HCT116 (cell line): ENCODE measurements at regions not wholly inside any gene's neighbourhood (a gene's known extent, or its start where the extent isn't known, plus 50 kb on each side); places are given as distances from the start of the nearest gene placed in this dataset.
A peak's percentile ranks its signal among the peaks of the same experiment; 100 is the strongest.

ENCODE experiments used
- ATAC-seq: fragments of 200-7000 bp; cut with Tn5 transposase; 2 replicates; pipeline ENCODE4 v1.9.1; 2020; ENCODE audit warnings: mild to moderate bottlenecking, moderate library complexity
- BruUV-seq: library from RNA; stranded (reverse); fragments of 400-500 nt; replicated peaks from 2 replicates; lab custom pipeline; 2021; lab: Mats Ljungman, UMichigan
- CTCF ChIA-PET: fragments of 300-600 bp; sonication (Branson Sonifier 250); formaldehyde crosslinking; loops from one replicate; lab custom pipeline; 2021; ENCODE audit warnings: antibody characterized with exemption; lab: Charles Lee
- POLR2A ChIA-PET: fragments of 300-600, 350-600 bp; sonication (Branson Sonifier 250); formaldehyde crosslinking; loops from one replicate; lab custom pipeline; 2021; ENCODE audit warnings: antibody characterized with exemption; lab: Charles Lee
- RAD21 ChIA-PET, 2 experiments: fragments of 300-600 bp; sonication (Branson Sonifier 250); formaldehyde crosslinking; loops; one replicate each; lab custom pipeline; 2023; ENCODE audit warnings: low total read pairs in 2 of 2; ENCODE audit not compliant: uncharacterized antibody in 2 of 2, unreplicated experiment in 2 of 2, low non-redundant PET in 1 of 2; lab: Charles Lee
- DNase-seq: peaks from one replicate; pipeline ENCODE4 v3.0.0-alpha.2; 2010; ENCODE audit warnings: low read depth, low spot score
- H2AFZ ChIP-seq: fragments of 200-600 bp; shearing (Covaris generic), sonication (generic); 2 replicates; pipeline ENCODE4 v1.6.1; 2017; ENCODE audit warnings: low read depth, mixed run types, mixed read lengths, antibody characterized with exemption, low read length; ENCODE audit not compliant: poor library complexity, severe bottlenecking
- H3K27ac ChIP-seq: 2 replicates; pipeline ENCODE4 v1.5.1; 2012; ENCODE audit warnings: low read depth, low read length
- H3K27me3 ChIP-seq: fragments of 200-600 bp; sonication (generic); 2 replicates; pipeline ENCODE4 v1.6.1; 2016; ENCODE audit warnings: mixed run types, low read length, mixed read lengths; ENCODE audit not compliant: insufficient read depth
- H3K36me3 ChIP-seq, 2 experiments: fragments of 200-500 bp in 1 of 2; fragments of 200-600 bp in 1 of 2; sonication (Bioruptor generic) in 1 of 2; sonication (generic) in 1 of 2; 2 replicates each; pipeline versions ENCODE4 v1.5.1 to v1.6.1; 2014 to 2016; ENCODE audit warnings: low read length in 2 of 2, inconsistent platforms in 1 of 2, mixed read lengths in 1 of 2, mixed run types in 1 of 2; ENCODE audit not compliant: insufficient read depth in 2 of 2, control insufficient read depth in 1 of 2
- H3K4me1 ChIP-seq, 2 experiments: fragments of 200-600 bp in 1 of 2; sonication (generic) in 1 of 2; 2 replicates each; pipeline versions ENCODE4 v1.5.1 to v1.6.1; 2012 to 2017; ENCODE audit warnings: low read length in 2 of 2, inconsistent platforms in 1 of 2, mild to moderate bottlenecking in 1 of 2, mixed read lengths in 1 of 2, mixed run types in 1 of 2, moderate library complexity in 1 of 2; ENCODE audit not compliant: insufficient read depth in 2 of 2, control insufficient read depth in 1 of 2
- H3K4me2 ChIP-seq: fragments of 200-600 bp; sonication (generic); 2 replicates; pipeline ENCODE4 v1.6.1; 2017; ENCODE audit warnings: mixed run types, low read length, mixed read lengths
- H3K4me3 ChIP-seq, 2 experiments: fragments of 200-600 bp in 1 of 2; sonication (generic) in 1 of 2; replicated peaks in 1 of 2; 2 replicates each; pipeline ENCODE4 v1.5.1; 2011 to 2016; ENCODE audit warnings: low read length in 2 of 2, control low read depth in 1 of 2, low read depth in 1 of 2, mild to moderate bottlenecking in 1 of 2, mixed read lengths in 1 of 2, mixed run types in 1 of 2
- H3K79me2 ChIP-seq: fragments of 200-600 bp; sonication (generic); 2 replicates; pipeline ENCODE4 v1.6.1; 2017; ENCODE audit warnings: mild to moderate bottlenecking, mixed run types, low read length, moderate library complexity, mixed read lengths; ENCODE audit not compliant: insufficient read depth
- H3K9ac ChIP-seq: fragments of 200-600 bp; sonication (generic); 2 replicates; pipeline ENCODE4 v1.6.1; 2016; ENCODE audit warnings: low read length, mixed read lengths
- H3K9me2 ChIP-seq: fragments of 200-600 bp; sonication (generic), shearing (Covaris generic); 2 replicates; pipeline ENCODE4 v1.6.1; 2017; ENCODE audit warnings: mixed run types, mild to moderate bottlenecking, moderate library complexity; ENCODE audit not compliant: insufficient read depth
- H3K9me3 ChIP-seq, 2 experiments: fragments of 200-500 bp in 1 of 2; fragments of 200-600 bp in 1 of 2; sonication (Bioruptor generic) in 1 of 2; sonication (generic) in 1 of 2; 2 replicates each; pipeline ENCODE4 v1.6.1; 2014 to 2017; ENCODE audit warnings: low read length in 2 of 2, mixed read lengths in 2 of 2, inconsistent platforms in 1 of 2, low read depth in 1 of 2, mild to moderate bottlenecking in 1 of 2, mixed run types in 1 of 2, moderate library complexity in 1 of 2; ENCODE audit not compliant: control insufficient read depth in 1 of 2, insufficient read depth in 1 of 2
- H4K20me1 ChIP-seq: fragments of 200-600 bp; sonication (generic), shearing (Covaris generic); 2 replicates; pipeline ENCODE4 v1.6.1; 2017; ENCODE audit warnings: mixed run types, mild to moderate bottlenecking, moderate library complexity; ENCODE audit not compliant: insufficient read depth
- ATF3 ChIP-seq: IDR thresholded peaks from 2 replicates; pipeline ENCODE4 v1.6.1; 2012
- CBX3 ChIP-seq: IDR thresholded peaks from 2 replicates; pipeline ENCODE4 v1.6.1; 2012; ENCODE audit warnings: low read depth
- CEBPB ChIP-seq: IDR thresholded peaks from 2 replicates; pipeline ENCODE4 v1.6.1; 2012; ENCODE audit warnings: low read depth
- CTCF ChIP-seq, 3 experiments: fragments of 200-600 bp in 1 of 3; sonication (generic) in 1 of 3; IDR thresholded peaks in 2 of 3; conservative IDR thresholded peaks in 1 of 3; 2 replicates each; pipeline ENCODE4 v1.5.1; 2012 to 2017; ENCODE audit warnings: low read depth in 2 of 3, low read length in 2 of 3, antibody characterized with exemption in 1 of 3, borderline replicate concordance in 1 of 3, control low read depth in 1 of 3, mild to moderate bottlenecking in 1 of 3, mixed read lengths in 1 of 3, mixed run types in 1 of 3, moderate library complexity in 1 of 3; ENCODE audit not compliant: insufficient read depth in 1 of 3
- EGR1 ChIP-seq: IDR thresholded peaks from 2 replicates; pipeline ENCODE4 v1.6.1; 2012; ENCODE audit warnings: low read depth
- ELF1 ChIP-seq: IDR thresholded peaks from 2 replicates; pipeline ENCODE4 v1.6.1; 2012; ENCODE audit warnings: low read depth, borderline replicate concordance
- EZH2phosphoT487 ChIP-seq: fragments of 200-600 bp; IDR thresholded peaks from 2 replicates; pipeline ENCODE4 v1.6.1; 2018; ENCODE audit warnings: antibody characterized with exemption, borderline replicate concordance
- FOSL1 ChIP-seq: IDR thresholded peaks from 2 replicates; pipeline ENCODE4 v1.6.1; 2012; ENCODE audit warnings: low read depth
- MAX ChIP-seq: IDR thresholded peaks from 2 replicates; pipeline ENCODE4 v1.6.1; 2012
- REST ChIP-seq: IDR thresholded peaks from 2 replicates; pipeline ENCODE4 v1.6.1; 2012; ENCODE audit warnings: low read depth
- SP1 ChIP-seq: IDR thresholded peaks from 2 replicates; pipeline ENCODE4 v1.6.1; 2012; ENCODE audit warnings: low read depth
- SRF ChIP-seq: IDR thresholded peaks from 2 replicates; pipeline ENCODE4 v1.6.1; 2012; ENCODE audit warnings: low read depth
- TCF7L2 ChIP-seq: IDR thresholded peaks from 2 replicates; pipeline ENCODE4 v1.7.0; 2011; ENCODE audit warnings: borderline replicate concordance, inconsistent platforms; ENCODE audit not compliant: insufficient read depth, insufficient read length; ENCODE audit errors: extremely low read depth
- YY1 ChIP-seq: IDR thresholded peaks from 2 replicates; pipeline ENCODE4 v1.6.1; 2011; ENCODE audit warnings: low read length, low read depth, moderate library complexity, mild to moderate bottlenecking; ENCODE audit not compliant: insufficient replicate concordance; ENCODE audit errors: extremely low read depth
- ZFX ChIP-seq: fragments of 450-650 bp; IDR thresholded peaks from 2 replicates; pipeline ENCODE4 v1.6.1; 2017
- ZNF274 ChIP-seq: fragments of 200-500 bp; sonication (Bioruptor generic); IDR thresholded peaks from 2 replicates; pipeline ENCODE4 v1.6.1; 2014; ENCODE audit warnings: mild to moderate bottlenecking, low read depth, low read length, inconsistent platforms
- intact Hi-C: fragments of 100-400 bp; cut with micrococcal nuclease; formaldehyde crosslinking; loops from 2 replicates; pipeline ENCODE4 v1.10.0; 2022

GRCh38 chr17:77320485-77321256, 179.9 kb downstream of the SEC14L1 start:
- no peaks in the 10 kb centered on the region for H3K27me3 ChIP-seq
- ATAC-seq (no peak), DNase-seq (no peak)
- H4K20me1 ChIP-seq: peaks cover 7% of the 10 kb centered on the region; the same call in 1 of the 2 replicates
- POLR2A ChIA-PET: no interaction called here
- H3K27ac ChIP-seq: peak overlapping the region; percentile 75; the same call in 1 of the 2 replicates
- H3K4me2 ChIP-seq: peak overlapping the region; percentile 74
- H3K4me3 ChIP-seq: no peak overlapping the region
- H3K36me3 ChIP-seq: no peaks in the 10 kb centered on the region; a peak in 1 of 4 replicates
- no peaks in the 10 kb centered on the region for H3K9me3 ChIP-seq
- H3K79me2 ChIP-seq: peaks cover 92% of the 10 kb centered on the region
- CTCF ChIA-PET: no interaction called here
- no peaks in the 10 kb centered on the region for H3K9me2 ChIP-seq
- peaks cover 78 to 95% of the 10 kb centered on the region in 2 experiments for H3K4me1 ChIP-seq
- intact Hi-C loops: no loop called here
- TF ChIP-seq EGR1 (no peak), CEBPB (no peak), EZH2phosphoT487 (no peak), ATF3 (no peak), YY1 (no peak), SRF (no peak), CTCF (IDR thresholded peaks at IDR 0.05 in 2 of 3, conservative IDR thresholded peaks at IDR 0.05 in 1 of 3; ENCODE audit: borderline replicate concordance in 1 of 3, insufficient read depth in 1 of 3, low read depth in 2 of 3, low read length in 2 of 3) (no peak), CBX3 (no peak), ZNF274 (no peak), SP1 (no peak), MAX (no peak), ELF1 (no peak), FOSL1 (no peak), TCF7L2 (no peak), REST (no peak), ZFX (no peak)
- TF ChIP-seq, all 23 proteins: peak for 0
- H3K9ac ChIP-seq: peak overlapping the region; percentile 76
- H2AFZ ChIP-seq: no peak overlapping the region
- RAD21 ChIA-PET: no interaction called here
- BruUV-seq: no TSS peak
